ENCODE measurements at regions not wholly inside any gene's neighbourhood (a gene's known extent, or its start where the extent isn't known, plus 50 kb on each side); places are given as distances from the start of the nearest gene placed in this dataset.

DNA sequence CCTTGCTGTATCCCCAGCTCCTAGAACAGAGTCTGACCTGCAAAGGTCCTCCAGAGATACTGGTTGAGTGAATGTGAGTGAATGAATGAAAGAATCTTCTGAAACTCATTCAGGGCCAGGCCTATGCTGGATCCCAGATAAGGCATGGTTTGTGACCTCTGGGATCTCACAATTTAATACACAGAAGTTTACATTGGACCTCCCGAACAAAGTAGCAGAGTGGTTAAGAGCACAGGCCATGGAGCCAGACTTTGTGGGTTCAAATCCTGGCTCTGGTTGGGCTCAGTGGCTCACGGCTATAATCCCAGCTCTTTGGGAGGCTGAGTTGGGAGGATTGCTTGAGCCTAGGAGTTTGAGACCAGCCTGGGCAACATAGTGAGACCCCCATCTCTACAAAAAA is 50.8 kb upstream of the CTPS1 start (continued):
- no peak for TF ChIP-seq GABPA (IDR thresholded peaks at IDR 0.05; ENCODE audit: low read depth)
- no peak for TF ChIP-seq NFIC (IDR thresholded peaks at IDR 0.05; ENCODE audit: borderline replicate concordance)
- no peak for TF ChIP-seq NRF1 (IDR thresholded peaks at IDR 0.05; ENCODE audit: low read depth, low read length)
- no peak for TF ChIP-seq TCF12 (IDR thresholded peaks at IDR 0.05)
- no peak for TF ChIP-seq YY1 (IDR thresholded peaks at IDR 0.05; ENCODE audit: low read depth)
- no peak for TF ChIP-seq RXRA (IDR thresholded peaks at IDR 0.05; ENCODE audit: borderline replicate concordance, low read depth)
- TF ChIP-seq SIN3A (IDR thresholded peaks at IDR 0.05; ENCODE audit: borderline replicate concordance, low read depth, low read length) = no peak
- TF ChIP-seq SMC3 (IDR thresholded peaks at IDR 0.05; ENCODE audit: low read depth, low read length) = no peak

DNA sequence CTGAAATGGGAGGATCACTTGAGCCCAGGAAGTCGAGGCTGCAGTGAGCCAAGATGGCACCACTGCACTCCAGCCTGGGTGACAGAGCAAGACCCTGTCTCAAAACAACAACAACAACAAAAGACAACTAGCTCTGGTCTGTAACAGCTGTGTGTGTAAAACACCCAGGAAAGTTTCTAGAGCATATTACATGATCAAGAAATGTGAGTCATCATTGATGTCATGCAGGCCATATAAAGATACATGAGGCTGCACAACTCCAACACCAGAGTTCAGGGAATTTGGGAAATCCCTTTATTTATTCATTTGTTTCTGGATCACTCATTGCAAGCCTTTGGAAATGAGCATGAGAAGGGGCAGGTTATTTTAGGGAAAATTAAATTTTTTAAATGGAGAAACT is 50.3 kb upstream of the CTPS1 start:
- H3K27me3 ChIP-seq (ENCODE audit: insufficient read depth) = no peaks in the 10 kb centered on the region
- H2AFZ ChIP-seq (ENCODE audit: low read depth) = no peak overlapping the region
- H3K4me3 ChIP-seq (ENCODE audit: low read depth in 2 of 2, low read length in 1 of 2) = no peak overlapping the region
- 55% methylated on average over 1 of the region's 1 CpG for WGBS (ENCODE audit: low lambda C conversion rate)
- ChIA-PET CTCF (interaction anchor here (1.7 to 1.8 kb wide), 2 partner anchors 20 to 47 kb away, joined by 3 to 11 read pairs; no protein-coding TSS in a partner anchor), POLR2A (no interaction called here)
- no peak for DNase-seq
- H3K9me3 ChIP-seq = no peaks in the 10 kb centered on the region
- 0 out of 2 replicates have a peak, but pooled peaks have one; percentile 6 for TF ChIP-seq FOSL2 (IDR thresholded peaks at IDR 0.05; ENCODE audit: borderline replicate concordance, low read depth)
- TF ChIP-seq, protein P1, sequence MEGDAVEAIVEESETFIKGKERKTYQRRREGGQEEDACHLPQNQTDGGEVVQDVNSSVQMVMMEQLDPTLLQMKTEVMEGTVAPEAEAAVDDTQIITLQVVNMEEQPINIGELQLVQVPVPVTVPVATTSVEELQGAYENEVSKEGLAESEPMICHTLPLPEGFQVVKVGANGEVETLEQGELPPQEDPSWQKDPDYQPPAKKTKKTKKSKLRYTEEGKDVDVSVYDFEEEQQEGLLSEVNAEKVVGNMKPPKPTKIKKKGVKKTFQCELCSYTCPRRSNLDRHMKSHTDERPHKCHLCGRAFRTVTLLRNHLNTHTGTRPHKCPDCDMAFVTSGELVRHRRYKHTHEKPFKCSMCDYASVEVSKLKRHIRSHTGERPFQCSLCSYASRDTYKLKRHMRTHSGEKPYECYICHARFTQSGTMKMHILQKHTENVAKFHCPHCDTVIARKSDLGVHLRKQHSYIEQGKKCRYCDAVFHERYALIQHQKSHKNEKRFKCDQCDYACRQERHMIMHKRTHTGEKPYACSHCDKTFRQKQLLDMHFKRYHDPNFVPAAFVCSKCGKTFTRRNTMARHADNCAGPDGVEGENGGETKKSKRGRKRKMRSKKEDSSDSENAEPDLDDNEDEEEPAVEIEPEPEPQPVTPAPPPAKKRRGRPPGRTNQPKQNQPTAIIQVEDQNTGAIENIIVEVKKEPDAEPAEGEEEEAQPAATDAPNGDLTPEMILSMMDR (IDR thresholded peaks at IDR 0.05) = no peak
- no peaks in the 10 kb centered on the region for H4K20me1 ChIP-seq (ENCODE audit: insufficient read depth)
- H3K36me3 ChIP-seq (replicated peaks in 1 of 2; ENCODE audit: control insufficient read depth in 1 of 2, insufficient read depth in 2 of 2, low read length in 1 of 2) = no peaks in the 10 kb centered on the region
- H3F3A ChIP-seq (replicated peaks; ENCODE audit: insufficient read depth) = peaks cover 2% of the 10 kb centered on the region
- no peak overlapping the region for H3K4me2 ChIP-seq
- no peak overlapping the region for H3K9ac ChIP-seq
- H3K4me1 ChIP-seq (ENCODE audit: control insufficient read depth in 1 of 2, insufficient read depth in 2 of 2, low read depth in 1 of 2, low read length in 1 of 2) = no peaks in the 10 kb centered on the region
- no peaks in the 10 kb centered on the region for H3K9me2 ChIP-seq
- H3K79me2 ChIP-seq (ENCODE audit: insufficient read depth) = no peaks in the 10 kb centered on the region
- no peak overlapping the region for H3K27ac ChIP-seq (ENCODE audit: low read depth in 2 of 2, low read length in 1 of 2)

All from SK-N-SH (cell line).